BE2C (cell line): ENCODE measurements at regions not wholly inside any gene's neighbourhood (a gene's known extent, or its start where the extent isn't known, plus 50 kb on each side); places are given as distances from the start of the nearest gene placed in this dataset.

Source experiments
- DNase-seq: peaks from one replicate; pipeline ENCODE4 v3.0.0-alpha.2; 2020
- H3K27me3 ChIP-seq: fragments of 250-450 bp; sonication (Bioruptor Pico); 2 replicates; pipeline ENCODE4 v1.5.1; 2020; ENCODE audit warnings: mild to moderate bottlenecking
- H3K36me3 ChIP-seq: fragments of 250-450 bp; sonication (Bioruptor Pico); 2 replicates; pipeline ENCODE4 v1.5.1; 2020; ENCODE audit warnings: mild to moderate bottlenecking
- H3K4me1 ChIP-seq: fragments of 250-450 bp; sonication (Bioruptor Pico); 2 replicates; pipeline ENCODE4 v1.5.1; 2020
- H3K4me3 ChIP-seq: 2 replicates; pipeline ENCODE4 v1.5.1; 2011; ENCODE audit warnings: low read depth, low read length
- H3K9me3 ChIP-seq: fragments of 250-450 bp; sonication (Bioruptor Pico); 2 replicates; pipeline ENCODE4 v1.5.1; 2020
- TF ChIP-seq, protein P1 (sequence below): IDR thresholded peaks from 2 replicates; pipeline ENCODE4 v1.5.1; 2012; ENCODE audit warnings: mild to moderate bottlenecking, low read depth, low read length

DNA sequence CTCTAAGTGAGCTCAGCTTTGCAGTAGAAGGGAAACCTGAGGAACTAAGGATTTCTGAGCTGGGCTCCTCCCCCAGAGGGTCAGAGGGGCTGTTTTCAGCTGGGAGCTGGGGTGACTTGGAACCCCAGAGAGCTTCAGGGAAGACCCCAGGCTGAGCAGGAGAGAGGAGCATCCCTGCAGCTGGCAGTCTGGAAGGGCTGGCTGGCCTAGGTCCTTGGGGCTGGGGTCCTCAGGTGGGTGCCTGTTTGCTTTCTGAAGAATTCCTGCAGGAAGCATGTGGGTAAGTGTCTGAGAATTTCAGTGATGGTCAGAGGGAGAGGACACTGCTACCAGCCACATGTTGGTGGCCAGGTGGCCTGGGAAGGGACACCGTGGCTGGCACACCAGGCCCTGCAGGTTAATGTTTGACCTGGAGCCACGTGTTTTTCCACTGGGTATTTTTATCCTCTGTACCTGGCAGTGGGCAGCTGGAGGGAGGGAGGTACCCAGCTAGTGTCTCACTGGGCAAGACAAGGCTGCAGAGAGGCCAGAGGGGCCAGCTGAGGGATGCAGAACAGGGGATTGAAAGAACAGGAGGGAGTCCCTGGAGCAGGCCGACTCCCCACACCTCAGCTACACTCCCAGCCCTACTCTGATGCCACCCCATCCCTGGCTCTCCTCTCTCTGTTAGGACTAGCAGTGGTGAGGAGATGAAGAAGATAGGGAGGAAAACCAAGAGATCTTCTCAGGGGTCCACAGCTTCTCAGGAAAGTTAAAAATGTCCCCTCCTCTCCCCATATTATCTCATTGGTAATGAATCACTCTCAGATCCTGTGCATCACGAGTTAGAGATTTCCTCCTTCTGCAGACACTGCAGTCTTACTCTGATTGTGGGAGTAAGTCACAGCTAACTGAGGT lies 143.6 kb downstream of the VEGFA start:
- TF ChIP-seq, protein P1, sequence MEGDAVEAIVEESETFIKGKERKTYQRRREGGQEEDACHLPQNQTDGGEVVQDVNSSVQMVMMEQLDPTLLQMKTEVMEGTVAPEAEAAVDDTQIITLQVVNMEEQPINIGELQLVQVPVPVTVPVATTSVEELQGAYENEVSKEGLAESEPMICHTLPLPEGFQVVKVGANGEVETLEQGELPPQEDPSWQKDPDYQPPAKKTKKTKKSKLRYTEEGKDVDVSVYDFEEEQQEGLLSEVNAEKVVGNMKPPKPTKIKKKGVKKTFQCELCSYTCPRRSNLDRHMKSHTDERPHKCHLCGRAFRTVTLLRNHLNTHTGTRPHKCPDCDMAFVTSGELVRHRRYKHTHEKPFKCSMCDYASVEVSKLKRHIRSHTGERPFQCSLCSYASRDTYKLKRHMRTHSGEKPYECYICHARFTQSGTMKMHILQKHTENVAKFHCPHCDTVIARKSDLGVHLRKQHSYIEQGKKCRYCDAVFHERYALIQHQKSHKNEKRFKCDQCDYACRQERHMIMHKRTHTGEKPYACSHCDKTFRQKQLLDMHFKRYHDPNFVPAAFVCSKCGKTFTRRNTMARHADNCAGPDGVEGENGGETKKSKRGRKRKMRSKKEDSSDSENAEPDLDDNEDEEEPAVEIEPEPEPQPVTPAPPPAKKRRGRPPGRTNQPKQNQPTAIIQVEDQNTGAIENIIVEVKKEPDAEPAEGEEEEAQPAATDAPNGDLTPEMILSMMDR, result no peak
- Histone ChIP-seq H3K4me1 (peaks cover 57% of the 10 kb centered on the region), H3K36me3 (no peaks in the 10 kb centered on the region), H3K27me3 (no peaks in the 10 kb centered on the region), H3K9me3 (no peaks in the 10 kb centered on the region), H3K4me3 (no peak overlapping the region)
- no peak for DNase-seq

GRCh38 chr6:43912598-43913371 lies 142.8 kb downstream of the VEGFA start:
- TF ChIP-seq, protein P1, result no peak
- Histone ChIP-seq H3K9me3 (no peaks in the 10 kb centered on the region), H3K27me3 (no peaks in the 10 kb centered on the region), H3K4me3 (no peak overlapping the region), H3K4me1 (peaks cover 51% of the 10 kb centered on the region), H3K36me3 (no peaks in the 10 kb centered on the region)
- DNase-seq, result no peak

GRCh38 chr6:43912116-43912577 lies 142.1 kb downstream of the VEGFA start:
- TF ChIP-seq, protein P1, result no peak
- Histone ChIP-seq H3K36me3 (no peaks in the 10 kb centered on the region), H3K9me3 (no peaks in the 10 kb centered on the region), H3K27me3 (no peaks in the 10 kb centered on the region), H3K4me3 (no peak overlapping the region), H3K4me1 (peaks cover 45% of the 10 kb centered on the region)
- no peak for DNase-seq

DNA sequence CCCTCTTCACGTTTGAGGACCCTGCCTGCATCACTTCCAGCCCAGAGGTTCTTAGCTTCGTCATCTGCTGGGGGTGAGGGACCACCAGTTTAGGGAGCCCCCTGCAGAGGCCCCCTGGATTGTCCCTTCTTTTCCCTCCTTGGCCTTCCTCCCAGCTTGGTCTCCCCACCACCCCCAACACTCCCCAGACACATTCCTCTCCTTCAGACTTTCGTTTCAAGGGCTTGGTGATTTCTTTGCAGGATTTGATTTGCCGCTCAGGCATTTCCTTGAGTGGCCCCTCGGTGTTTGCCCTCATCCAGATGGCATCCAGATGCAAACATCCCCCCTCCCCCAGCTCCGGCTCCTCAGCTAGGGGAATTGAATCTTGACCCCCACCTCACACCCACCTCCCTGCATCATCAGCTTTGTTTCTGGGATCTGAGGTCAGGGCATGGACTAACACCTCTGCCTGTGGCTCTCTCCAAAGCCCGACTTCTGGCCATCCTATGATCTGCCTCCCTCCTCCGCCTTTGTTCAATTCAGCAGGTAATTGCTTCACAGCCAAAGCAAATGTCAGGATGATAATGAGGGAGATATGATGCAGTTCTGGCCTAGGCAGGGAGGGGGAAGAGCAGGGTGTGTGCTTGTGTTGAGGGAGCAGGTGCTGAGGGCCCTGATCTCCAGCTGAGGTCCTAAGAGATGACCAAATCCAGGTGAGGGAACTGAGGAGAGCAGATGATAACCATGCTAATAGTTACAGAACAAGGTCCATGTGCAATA lies 141.5 kb downstream of the VEGFA start:
- DNase-seq, result no peak
- no peaks in the 10 kb centered on the region for H3K36me3 ChIP-seq
- TF ChIP-seq, protein P1, result no peak

DNA sequence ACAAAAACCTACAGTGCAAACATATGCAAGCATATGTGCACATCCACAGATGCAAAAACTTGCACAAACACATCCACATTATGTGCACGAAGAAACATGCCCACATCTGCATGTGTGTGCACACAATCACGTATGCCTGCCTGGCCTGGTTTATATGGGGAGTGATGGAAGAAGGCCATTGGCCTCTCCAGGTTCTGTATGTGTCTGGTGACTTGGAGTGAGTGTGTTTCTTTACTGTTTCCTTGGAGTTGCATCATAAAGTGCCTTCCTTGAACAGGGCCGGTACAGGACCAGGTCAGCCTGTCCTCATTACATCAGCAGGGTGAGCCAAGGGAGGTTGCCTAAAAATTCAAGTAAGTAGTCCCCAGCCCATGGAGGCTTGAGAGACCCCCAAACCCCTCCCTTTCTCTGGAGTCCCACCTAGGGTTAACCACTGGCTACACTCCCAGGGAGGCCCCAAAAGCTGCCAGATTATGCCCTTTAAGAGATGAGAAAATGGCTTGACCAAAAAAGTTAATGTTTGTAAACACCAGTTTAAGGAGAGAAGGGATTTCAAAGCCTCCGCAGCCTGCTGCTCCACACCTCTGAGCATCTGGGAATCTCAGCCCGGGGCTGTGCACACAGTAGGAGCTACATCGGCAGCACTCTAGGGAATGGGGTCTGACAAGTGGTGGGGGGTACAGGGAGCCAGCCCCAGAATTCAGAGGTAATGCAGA lies 140.8 kb downstream of the VEGFA start:
- H3K36me3 ChIP-seq, result no peaks in the 10 kb centered on the region
- no peak for DNase-seq
- H3K9me3 ChIP-seq, result no peaks in the 10 kb centered on the region
- TF ChIP-seq, protein P1, result no peak
- H3K27me3 ChIP-seq, result no peaks in the 10 kb centered on the region
- peaks cover 32% of the 10 kb centered on the region for H3K4me1 ChIP-seq
- H3K4me3 ChIP-seq, result no peak overlapping the region

More for the DNA sequence above, 141.5 kb downstream of the VEGFA start:
- Histone ChIP-seq H3K4me1 (peaks cover 39% of the 10 kb centered on the region), H3K9me3 (no peaks in the 10 kb centered on the region), H3K4me3 (no peak overlapping the region), H3K27me3 (no peaks in the 10 kb centered on the region)
